CD14-positive monocyte (primary cell): ENCODE measurements at regions not wholly inside any gene's neighbourhood (a gene's known extent, or its start where the extent isn't known, plus 50 kb on each side); places are given as distances from the start of the nearest gene placed in this dataset.

Experiments used
- DNase-seq, 3 donors: peaks; one replicate each; pipeline ENCODE4 v3.0.0-alpha.2; 2011 to 2022
- H2AFZ ChIP-seq: 2 replicates; pipeline ENCODE4 v1.6.0; 2012; ENCODE audit warnings: mild to moderate bottlenecking, low read depth, low read length, inconsistent platforms; ENCODE audit not compliant: insufficient read depth, poor library complexity, severe bottlenecking
- H3K27ac ChIP-seq, 2 donors: 1 replicate in 1 of 2; 2 replicates in 1 of 2; pipeline ENCODE4 v1.5.1; 2012 to 2013; ENCODE audit warnings: low read length in 2 of 2, control low read depth in 1 of 2, inconsistent platforms in 1 of 2, low read depth in 1 of 2, mild to moderate bottlenecking in 1 of 2
- H3K27me3 ChIP-seq, 2 donors: one replicate each; pipeline versions ENCODE4 v1.6.0 to v1.6.1; 2011 to 2013; ENCODE audit warnings: low read length in 2 of 2; ENCODE audit not compliant: control insufficient read depth in 2 of 2, insufficient read depth in 2 of 2
- H3K36me3 ChIP-seq, 2 donors: replicated peaks in 1 of 2; 1 replicate in 1 of 2; 2 replicates in 1 of 2; pipeline versions ENCODE4 v1.5.1 to v1.6.1; 2012 to 2013; ENCODE audit warnings: low read length in 2 of 2, control low read depth in 1 of 2, inconsistent platforms in 1 of 2, mild to moderate bottlenecking in 1 of 2; ENCODE audit not compliant: insufficient read depth in 2 of 2, control insufficient read depth in 1 of 2
- H3K4me1 ChIP-seq, 2 donors: 1 replicate in 1 of 2; 2 replicates in 1 of 2; pipeline versions ENCODE4 v1.5.1 to v1.6.1; 2012 to 2013; ENCODE audit warnings: low read length in 2 of 2, control low read depth in 1 of 2, inconsistent platforms in 1 of 2, mild to moderate bottlenecking in 1 of 2, moderate library complexity in 1 of 2; ENCODE audit not compliant: insufficient read depth in 2 of 2, control insufficient read depth in 1 of 2
- H3K4me2 ChIP-seq: replicated peaks from 2 replicates; pipeline ENCODE3; 2012; ENCODE audit warnings: low read length, moderate library complexity, mild to moderate bottlenecking; ENCODE audit not compliant: poor library complexity, severe bottlenecking; ENCODE audit errors: extremely low read depth
- H3K4me3 ChIP-seq, 3 experiments: fragments of 200-600 bp in 1 of 3; sonication (generic) in 1 of 3; replicated peaks in 1 of 3; 1 replicate in 2 of 3; 2 replicates in 1 of 3; pipeline ENCODE4 v1.5.1; 2011 to 2013; ENCODE audit warnings: low read length in 3 of 3, mild to moderate bottlenecking in 3 of 3, control low read depth in 2 of 3, low read depth in 2 of 3, inconsistent platforms in 1 of 3, moderate library complexity in 1 of 3
- H3K79me2 ChIP-seq: 2 replicates; pipeline ENCODE4 v1.6.0; 2012; ENCODE audit warnings: mild to moderate bottlenecking, control low read depth, inconsistent platforms, low read length, moderate library complexity; ENCODE audit not compliant: insufficient read depth
- H3K9ac ChIP-seq: 2 replicates; pipeline ENCODE4 v1.6.0; 2017; ENCODE audit warnings: low read length, mild to moderate bottlenecking; ENCODE audit not compliant: insufficient read depth, poor library complexity, severe bottlenecking
- H3K9me3 ChIP-seq, 2 donors: replicated peaks in 1 of 2; 1 replicate in 1 of 2; 2 replicates in 1 of 2; pipeline versions ENCODE4 v1.5.1 to v1.6.1; 2012 to 2013; ENCODE audit warnings: low read length in 2 of 2, control low read depth in 1 of 2; ENCODE audit not compliant: control insufficient read depth in 1 of 2, insufficient read depth in 1 of 2
- H4K20me1 ChIP-seq: 2 replicates; pipeline ENCODE4 v1.6.0; 2012; ENCODE audit warnings: mild to moderate bottlenecking, low read length, control low read depth, moderate library complexity; ENCODE audit not compliant: insufficient read depth
- H3K27ac Mint-ChIP-seq, 7 donors: one replicate each; pipeline ENCODE4 v1.8.0; 2020; ENCODE audit warnings: mild to moderate bottlenecking in 7 of 7, mixed read lengths in 7 of 7, moderate library complexity in 6 of 7, inconsistent platforms in 2 of 7
- H3K27me3 Mint-ChIP-seq, 3 donors: one replicate each; pipeline ENCODE4 v1.8.0; 2021 to 2022; ENCODE audit warnings: low read depth in 3 of 3, mild to moderate bottlenecking in 3 of 3, mixed read lengths in 3 of 3, moderate library complexity in 3 of 3, inconsistent platforms in 1 of 3
- H3K36me3 Mint-ChIP-seq, 2 donors: one replicate each; pipeline ENCODE4 v1.8.0; 2020; ENCODE audit warnings: mixed read lengths in 2 of 2, inconsistent platforms in 1 of 2, mild to moderate bottlenecking in 1 of 2
- H3K4me1 Mint-ChIP-seq: one replicate; pipeline ENCODE4 v1.8.0; 2020; ENCODE audit warnings: mild to moderate bottlenecking, mixed read lengths
- H3K4me3 Mint-ChIP-seq, 2 donors: one replicate each; pipeline ENCODE4 v1.8.0; 2020; ENCODE audit warnings: mild to moderate bottlenecking in 2 of 2, mixed read lengths in 2 of 2, moderate library complexity in 1 of 2
- H3K9me3 Mint-ChIP-seq, 7 donors: one replicate each; pipeline ENCODE4 v1.8.0; 2020 to 2022; ENCODE audit warnings: mixed read lengths in 7 of 7, mild to moderate bottlenecking in 6 of 7, moderate library complexity in 6 of 7, inconsistent platforms in 2 of 7
- WGBS: methylation state at CpG from one replicate; pipeline ENCODE4 v1.1.5; 2013; ENCODE audit warnings: missing lambda C conversion rate; ENCODE audit not compliant: insufficient coverage; 5-methylcytosine and 5-hydroxymethylcytosine counted together
- intact Hi-C, 2 donors: fragments of 100-400 bp; cut with micrococcal nuclease; formaldehyde crosslinking; loops; one replicate each; pipeline versions ENCODE4 v1.15.0 to v1.15.1; 2023
- TF ChIP-seq, protein P1 (sequence below): fragments of 200-600 bp; IDR thresholded peaks from one replicate; pipeline ENCODE4 v1.8.0; 2022; ENCODE audit warnings: antibody characterized with exemption, mild to moderate bottlenecking

DNA sequence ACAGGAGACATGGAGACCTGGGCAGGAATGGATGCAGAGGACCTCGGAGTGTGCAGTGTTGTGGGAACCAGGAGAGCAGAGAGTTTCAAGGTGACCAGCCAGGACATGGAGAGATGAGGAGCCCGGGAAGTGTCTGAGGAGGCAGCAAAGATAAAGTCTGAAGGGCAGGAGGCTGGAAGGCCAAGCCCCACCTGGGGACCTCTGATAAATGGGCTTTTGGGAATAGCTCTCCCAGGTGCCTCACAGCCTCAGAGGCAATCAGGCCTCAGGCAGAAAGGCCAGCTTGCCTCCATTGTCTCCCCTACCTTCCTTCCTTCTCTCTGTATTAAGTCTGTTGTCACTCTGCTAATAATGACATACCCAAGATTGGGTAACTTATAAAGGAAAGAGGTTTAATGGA, 97.5 kb upstream of the TPM1 start:
- Histone ChIP-seq H3K9me3 (no peaks in the 10 kb centered on the region), H3K4me1 (peaks cover 31 to 34% of the 10 kb centered on the region in 2 donors), H3K4me3 (no peak overlapping the region), H3K36me3 (no peaks in the 10 kb centered on the region), H3K27me3 (no peaks in the 10 kb centered on the region), H3K4me2 (no peak overlapping the region), H3K9ac (no peak overlapping the region), H4K20me1 (no peaks in the 10 kb centered on the region), H3K79me2 (no peaks in the 10 kb centered on the region), H2AFZ (no peak overlapping the region), H3K27ac (no peak overlapping the region)
- H3K36me3 Mint-ChIP-seq: no peaks in the 10 kb centered on the region
- H3K27ac Mint-ChIP-seq: no peak overlapping the region
- WGBS: 100% methylated on average over 2 of the region's 2 CpGs
- TF ChIP-seq, protein P1, sequence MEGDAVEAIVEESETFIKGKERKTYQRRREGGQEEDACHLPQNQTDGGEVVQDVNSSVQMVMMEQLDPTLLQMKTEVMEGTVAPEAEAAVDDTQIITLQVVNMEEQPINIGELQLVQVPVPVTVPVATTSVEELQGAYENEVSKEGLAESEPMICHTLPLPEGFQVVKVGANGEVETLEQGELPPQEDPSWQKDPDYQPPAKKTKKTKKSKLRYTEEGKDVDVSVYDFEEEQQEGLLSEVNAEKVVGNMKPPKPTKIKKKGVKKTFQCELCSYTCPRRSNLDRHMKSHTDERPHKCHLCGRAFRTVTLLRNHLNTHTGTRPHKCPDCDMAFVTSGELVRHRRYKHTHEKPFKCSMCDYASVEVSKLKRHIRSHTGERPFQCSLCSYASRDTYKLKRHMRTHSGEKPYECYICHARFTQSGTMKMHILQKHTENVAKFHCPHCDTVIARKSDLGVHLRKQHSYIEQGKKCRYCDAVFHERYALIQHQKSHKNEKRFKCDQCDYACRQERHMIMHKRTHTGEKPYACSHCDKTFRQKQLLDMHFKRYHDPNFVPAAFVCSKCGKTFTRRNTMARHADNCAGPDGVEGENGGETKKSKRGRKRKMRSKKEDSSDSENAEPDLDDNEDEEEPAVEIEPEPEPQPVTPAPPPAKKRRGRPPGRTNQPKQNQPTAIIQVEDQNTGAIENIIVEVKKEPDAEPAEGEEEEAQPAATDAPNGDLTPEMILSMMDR: no peak
- H3K9me3 Mint-ChIP-seq: peaks cover 0 to 5% (median 3%) of the 10 kb centered on the region in 7 donors
- peaks cover 8 to 18% (median 13%) of the 10 kb centered on the region in 3 donors for H3K27me3 Mint-ChIP-seq
- peaks cover 35% of the 10 kb centered on the region for H3K4me1 Mint-ChIP-seq
- no peak for DNase-seq
- intact Hi-C loops: no loop called here
- no peak overlapping the region for H3K4me3 Mint-ChIP-seq

DNA sequence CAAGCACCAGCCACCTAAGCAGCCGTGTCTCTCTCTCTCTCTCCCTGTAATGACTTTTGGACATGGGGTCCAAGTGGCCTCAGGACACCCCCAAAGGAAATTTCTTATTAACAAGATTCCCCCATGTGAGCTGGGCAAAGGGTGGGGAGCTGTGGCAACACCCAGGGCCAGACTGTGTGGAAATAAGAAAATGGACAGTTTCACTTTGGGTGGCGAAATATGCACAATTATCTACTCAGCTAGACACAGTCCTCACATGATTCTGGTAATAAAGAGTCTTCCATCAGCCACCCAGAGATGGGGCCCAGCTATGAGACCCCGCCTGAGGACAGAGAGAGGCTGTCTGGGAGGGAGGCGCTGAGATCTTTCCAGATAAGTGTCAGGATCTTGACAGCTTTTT, 96.8 kb upstream of the TPM1 start:
- H3K27ac ChIP-seq: peak overlapping the region; percentile 15 to 33
- H3K27me3 ChIP-seq: peaks cover 0 to 2% of the 10 kb centered on the region in 2 donors
- H2AFZ ChIP-seq: peak overlapping the region; percentile 55
- Mint-ChIP-seq H3K4me1 (peaks cover 28% of the 10 kb centered on the region), H3K27me3 (peaks cover 8 to 25% (median 17%) of the 10 kb centered on the region in 3 donors), H3K4me3 (no peak overlapping the region), H3K36me3 (no peaks in the 10 kb centered on the region), H3K9me3 (peaks cover 0 to 5% (median 3%) of the 10 kb centered on the region in 7 donors), H3K27ac (peak overlapping the region in 4 of 7 donors; percentile 9 to 79 (median 50))
- H3K79me2 ChIP-seq: no peaks in the 10 kb centered on the region
- H3K36me3 ChIP-seq: no peaks in the 10 kb centered on the region
- no peak overlapping the region for H3K4me2 ChIP-seq
- intact Hi-C loops: no loop called here
- peak in 1 of 3 donors; percentile 15 for DNase-seq
- TF ChIP-seq, protein P1: no peak
- WGBS: no CpG with 5 or more reads among the region's 4 CpGs
- peaks cover 24 to 27% of the 10 kb centered on the region in 2 donors for H3K4me1 ChIP-seq
- H3K9me3 ChIP-seq: no peaks in the 10 kb centered on the region
- H4K20me1 ChIP-seq: no peaks in the 10 kb centered on the region
- no peak overlapping the region for H3K4me3 ChIP-seq
- H3K9ac ChIP-seq: no peak overlapping the region
